Esophagus muscularis mucosa (tissue), 4 donors: ENCODE measurements at regions not wholly inside any gene's neighbourhood (a gene's known extent, or its start where the extent isn't known, plus 50 kb on each side); places are given as distances from the start of the nearest gene placed in this dataset.

Experiments used
- DNase-seq: peaks from one replicate; pipeline ENCODE4 v3.0.0-alpha.2; 2017; ENCODE audit errors: extremely low spot score
- H3K27ac ChIP-seq, 4 donors: fragments of 200-600 bp; sonication (generic); replicated peaks in 1 of 4; 1 replicate in 3 of 4; 2 replicates in 1 of 4; pipeline ENCODE4 v1.5.1; 2016 to 2019; ENCODE audit warnings: mild to moderate bottlenecking in 1 of 4
- H3K27me3 ChIP-seq, 4 donors: fragments of 200-600 bp; sonication (generic); one replicate each; pipeline versions ENCODE4 v1.5.1 to v1.6.0; 2016 to 2019
- H3K36me3 ChIP-seq, 4 donors: fragments of 200-600 bp; sonication (generic); one replicate each; pipeline ENCODE4 v1.5.1; 2016 to 2019
- H3K4me1 ChIP-seq, 4 donors: fragments of 200-600 bp; sonication (generic); one replicate each; pipeline ENCODE4 v1.5.1; 2016 to 2019
- H3K4me3 ChIP-seq, 4 donors: fragments of 200-600 bp; sonication (generic); 1 replicate in 2 of 4; 2 replicates in 2 of 4; pipeline ENCODE4 v1.5.1; 2016 to 2019; ENCODE audit warnings: mild to moderate bottlenecking in 4 of 4, moderate library complexity in 1 of 4
- H3K9me3 ChIP-seq, 4 donors: fragments of 200-600 bp; sonication (generic); 1 replicate in 3 of 4; 2 replicates in 1 of 4; pipeline ENCODE4 v1.5.1; 2016 to 2019
- CTCF ChIP-seq, 3 experiments: fragments of 200-600 bp in 2 of 3; fragments of 450-650 bp in 1 of 3; sonication (generic) in 2 of 3; IDR thresholded peaks; one replicate each; pipeline ENCODE4 v1.5.1; 2017 to 2019; ENCODE audit warnings: antibody characterized with exemption in 3 of 3, mild to moderate bottlenecking in 2 of 3, moderate library complexity in 1 of 3
- EP300 ChIP-seq: sonication (generic); formaldehyde crosslinking; IDR thresholded peaks from one replicate; pipeline ENCODE4 v1.6.1; 2017; ENCODE audit warnings: antibody characterized with exemption
- POLR2A ChIP-seq: fragments of 450-650 bp; IDR thresholded peaks from one replicate; pipeline ENCODE4 v1.6.1; 2017; ENCODE audit warnings: antibody characterized with exemption, moderate library complexity, mild to moderate bottlenecking, low read depth
- POLR2AphosphoS5 ChIP-seq, 2 donors: sonication (generic); formaldehyde crosslinking; IDR thresholded peaks; one replicate each; pipeline ENCODE4 v1.6.1; 2017; ENCODE audit warnings: antibody characterized with exemption in 2 of 2
- WGBS: methylation state at CpG from one replicate; pipeline ENCODE4 v1.1.5; 2018; 5-methylcytosine and 5-hydroxymethylcytosine counted together
- intact Hi-C: fragments of 100-400 bp; cut with DNase I; formaldehyde crosslinking; loops from one replicate; pipeline ENCODE4 v1.15.1; 2023

DNA sequence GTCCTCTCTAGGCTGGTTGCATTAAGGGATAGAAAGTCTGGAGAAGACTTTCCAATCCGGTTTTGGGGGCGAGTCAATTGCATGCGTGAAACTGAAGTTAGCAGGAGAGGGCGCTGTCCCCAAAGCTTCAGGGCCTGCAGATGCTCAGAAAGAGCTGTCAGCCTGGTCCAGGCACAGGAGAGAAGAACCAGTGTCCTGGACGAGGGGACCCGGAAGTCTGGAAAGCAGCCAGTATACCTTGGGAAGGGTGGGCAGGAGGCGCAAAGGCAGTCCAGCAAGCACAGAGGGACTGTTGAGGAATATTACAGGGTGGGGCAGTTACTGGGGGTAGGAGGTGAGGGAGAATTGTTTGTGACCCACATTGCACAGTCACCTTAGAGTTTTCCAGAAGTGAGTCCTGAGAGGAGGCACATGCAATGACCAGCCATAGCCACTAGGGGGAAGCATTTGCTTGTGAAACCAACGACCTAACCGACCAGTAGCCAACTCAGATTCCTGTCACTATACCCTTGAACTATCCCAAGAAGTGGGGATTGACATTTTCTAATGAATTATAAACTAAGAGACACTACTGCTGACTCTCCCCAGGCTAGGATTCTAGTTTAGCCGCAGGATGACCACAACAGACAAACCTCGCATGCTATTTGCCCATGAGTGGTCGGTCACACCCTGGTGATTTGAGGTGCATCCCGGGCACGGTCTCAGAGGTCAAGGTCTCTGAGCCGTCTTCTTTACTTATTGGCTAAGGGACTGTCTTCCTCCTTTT, 172.8 kb downstream of the RDH14 start:
- no peaks in the 10 kb centered on the region for H3K9me3 ChIP-seq
- 47% methylated on average over 15 of the region's 15 CpGs for WGBS

GRCh38 chr2:18384242-18384641, 176.2 kb downstream of the RDH14 start:
- Histone ChIP-seq H3K36me3 (no peaks in the 10 kb centered on the region), H3K27ac (no peak overlapping the region), H3K9me3 (no peaks in the 10 kb centered on the region), H3K27me3 (peaks cover 0 to 4% (median 0%) of the 10 kb centered on the region in 4 donors), H3K4me3 (no peak overlapping the region), H3K4me1 (peaks cover 0 to 15% (median 14%) of the 10 kb centered on the region in 4 donors)
- intact Hi-C loops, result no loop called here
- DNase-seq, result no peak
- 69% methylated on average over 1 of the region's 1 CpG for WGBS
- TF ChIP-seq EP300, result no peak
- TF ChIP-seq CTCF (IDR thresholded peaks at IDR 0.05), result no peak
- no peak for TF ChIP-seq POLR2AphosphoS5 (IDR thresholded peaks at IDR 0.05)
- no peak for TF ChIP-seq POLR2A

More for the DNA sequence above, 172.8 kb downstream of the RDH14 start:
- Histone ChIP-seq H3K4me1 (peaks cover 0 to 26% (median 20%) of the 10 kb centered on the region in 4 donors), H3K4me3 (no peak overlapping the region), H3K36me3 (no peaks in the 10 kb centered on the region), H3K27me3 (no peaks in the 10 kb centered on the region), H3K27ac (peak overlapping the region; percentile 63 to 79 (median 70))
- intact Hi-C loops, result loop anchor here (5.0 kb wide), 3 partner anchors 355 to 1475 kb away; no protein-coding TSS in a partner anchor
- TF ChIP-seq POLR2AphosphoS5 (IDR thresholded peaks at IDR 0.05), result peak in 1 of 2 donors; percentile 21
- TF ChIP-seq POLR2A, result no peak
- TF ChIP-seq CTCF (IDR thresholded peaks at IDR 0.05), result peak; percentile 92 to 98 (median 94)
- peak; percentile 97 for DNase-seq

GRCh38 chr2:18381386-18381785, 179.1 kb downstream of the RDH14 start:
- intact Hi-C loops, result no loop called here
- no peaks in the 10 kb centered on the region for H3K36me3 ChIP-seq
- TF ChIP-seq CTCF (IDR thresholded peaks at IDR 0.05) (no peak), POLR2A (no peak), POLR2AphosphoS5 (IDR thresholded peaks at IDR 0.05) (no peak), EP300 (no peak)
- H3K27ac ChIP-seq, result no peak overlapping the region
- H3K4me3 ChIP-seq, result no peak overlapping the region
- no peaks in the 10 kb centered on the region for H3K4me1 ChIP-seq
- DNase-seq, result no peak
- H3K9me3 ChIP-seq, result no peaks in the 10 kb centered on the region
- H3K27me3 ChIP-seq, result peaks cover 0 to 5% (median 0%) of the 10 kb centered on the region in 4 donors

DNA sequence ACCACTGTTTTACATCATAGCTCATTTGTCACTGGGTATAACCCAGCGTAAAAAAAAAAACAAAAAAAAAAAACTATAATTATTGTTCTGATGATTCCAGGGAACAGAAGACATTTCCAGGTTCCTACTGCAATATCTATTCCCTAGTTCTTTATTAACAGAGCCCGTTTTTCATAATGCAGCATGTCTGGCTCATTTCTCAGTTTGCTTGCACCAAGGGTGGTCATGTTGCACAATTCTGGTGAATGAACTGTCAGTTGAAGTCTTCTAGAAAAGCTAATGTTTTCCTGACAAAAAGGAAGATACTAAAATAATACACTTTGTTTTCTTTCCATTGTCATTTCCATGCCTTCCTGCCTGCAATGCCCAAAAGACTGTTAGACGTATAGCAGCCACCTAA, 180.1 kb downstream of the RDH14 start:
- no peaks in the 10 kb centered on the region for H3K9me3 ChIP-seq
- DNase-seq, result no peak
- H3K4me1 ChIP-seq, result no peaks in the 10 kb centered on the region
- H3K27me3 ChIP-seq, result peaks cover 0 to 5% (median 0%) of the 10 kb centered on the region in 4 donors
- H3K4me3 ChIP-seq, result no peak overlapping the region
- no peak overlapping the region for H3K27ac ChIP-seq
- 76% methylated on average over 3 of the region's 3 CpGs for WGBS
- intact Hi-C loops, result no loop called here
- H3K36me3 ChIP-seq, result no peaks in the 10 kb centered on the region
- TF ChIP-seq CTCF (IDR thresholded peaks at IDR 0.05), result no peak
- no peak for TF ChIP-seq EP300
- TF ChIP-seq POLR2AphosphoS5 (IDR thresholded peaks at IDR 0.05), result no peak
- no peak for TF ChIP-seq POLR2A
